Skin epidermis (tissue), 12 donors: ENCODE measurements at regions not wholly inside any gene's neighbourhood (a gene's known extent, or its start where the extent isn't known, plus 50 kb on each side); places are given as distances from the start of the nearest gene placed in this dataset.

ENCODE experiments used
- H3K27ac ChIP-seq, 21 experiments: fragments of 200-600 bp; sonication (generic) in 11 of 21; one replicate each; pipeline ENCODE4 v1.5.0; 2020; ENCODE audit warnings: mild to moderate bottlenecking in 3 of 21, inconsistent platforms in 2 of 21, moderate library complexity in 2 of 21
- H3K4me3 ChIP-seq, 7 experiments: fragments of 200-600 bp; sonication (generic) in 2 of 7; one replicate each; pipeline ENCODE4 v1.5.0; 2020; ENCODE audit warnings: inconsistent platforms in 2 of 7, mild to moderate bottlenecking in 2 of 7, moderate library complexity in 1 of 7

DNA sequence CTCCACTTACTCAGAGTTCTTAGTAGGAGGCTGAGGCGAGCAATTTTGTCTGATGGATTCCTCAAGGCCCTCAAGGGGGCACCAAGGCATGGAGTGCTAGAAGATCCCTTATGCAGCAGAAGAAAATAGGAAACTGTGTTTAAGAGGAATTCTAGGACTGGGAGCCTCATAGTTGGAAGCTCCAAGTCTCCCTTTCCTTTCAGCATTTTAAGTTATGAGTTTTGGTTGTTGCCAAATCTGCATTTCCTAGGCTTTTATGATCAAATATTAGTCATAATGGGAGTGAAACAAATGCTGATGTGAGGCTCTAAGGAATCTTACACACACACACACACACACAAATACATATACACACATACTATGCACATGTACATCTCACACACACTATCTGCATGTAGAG lies 714.0 kb downstream of the UTRN start:
- no peak overlapping the region for H3K27ac ChIP-seq
- no peak overlapping the region for H3K4me3 ChIP-seq

DNA sequence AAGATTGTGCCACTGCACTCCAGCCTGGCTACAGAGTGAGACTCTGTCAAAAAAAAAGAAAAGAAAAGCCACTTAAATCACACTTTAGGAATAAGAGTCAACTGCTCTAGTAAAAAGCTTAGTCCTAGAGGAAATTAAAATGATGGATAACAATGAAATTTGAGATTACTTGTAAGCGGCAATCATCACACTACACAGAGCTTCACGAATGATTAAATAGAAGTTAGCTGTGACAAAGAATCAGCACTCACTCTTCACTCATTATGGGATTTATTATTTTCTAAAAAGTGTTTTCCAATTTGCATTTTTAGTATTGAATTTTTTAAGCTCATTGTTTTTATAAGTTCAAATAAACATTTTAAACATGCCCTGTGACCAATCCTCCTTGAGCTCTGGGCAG lies 718.0 kb downstream of the UTRN start:
- Histone ChIP-seq H3K27ac (no peak overlapping the region), H3K4me3 (no peak overlapping the region)

DNA sequence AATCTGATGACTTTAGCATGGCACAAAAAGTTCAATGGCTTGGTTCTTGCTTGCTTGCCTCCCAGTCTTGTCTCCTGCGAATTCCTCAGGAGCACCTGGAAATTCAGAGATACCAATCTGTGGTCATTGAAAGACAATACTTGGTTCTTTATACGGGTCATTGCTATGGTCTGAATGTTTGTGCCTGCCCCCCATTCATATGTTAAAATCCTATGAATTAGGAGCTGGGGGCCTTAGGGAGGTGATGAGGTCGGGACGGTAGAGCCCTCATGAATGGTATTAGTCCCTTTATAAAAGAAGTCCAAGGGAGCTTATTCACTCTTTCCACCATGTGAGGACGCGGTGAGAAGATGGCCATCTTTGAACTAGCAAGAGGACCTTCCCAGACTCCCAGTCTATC lies 721.8 kb downstream of the UTRN start:
- H3K4me3 ChIP-seq: no peak overlapping the region
- no peak overlapping the region for H3K27ac ChIP-seq

DNA sequence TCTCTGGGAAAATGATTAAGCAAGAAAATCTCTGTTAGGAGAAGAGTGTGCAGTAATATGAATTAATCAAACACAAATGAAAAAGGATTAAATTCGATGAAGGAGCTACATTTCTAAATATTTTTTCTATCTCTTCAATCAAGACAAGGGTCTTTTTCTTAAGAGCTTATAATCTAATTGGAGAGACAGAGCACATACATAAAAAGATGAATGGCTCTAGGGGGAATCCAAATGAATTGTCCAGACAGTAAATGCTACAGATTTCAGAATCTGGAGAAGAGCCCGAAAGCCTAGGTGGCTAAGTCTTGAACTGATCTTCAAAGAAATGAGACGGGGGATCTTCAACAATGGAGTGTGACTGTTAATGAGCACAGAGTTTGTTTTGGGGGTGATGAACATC lies 723.6 kb downstream of the UTRN start:
- H3K27ac ChIP-seq: no peak overlapping the region
- no peak overlapping the region for H3K4me3 ChIP-seq

DNA sequence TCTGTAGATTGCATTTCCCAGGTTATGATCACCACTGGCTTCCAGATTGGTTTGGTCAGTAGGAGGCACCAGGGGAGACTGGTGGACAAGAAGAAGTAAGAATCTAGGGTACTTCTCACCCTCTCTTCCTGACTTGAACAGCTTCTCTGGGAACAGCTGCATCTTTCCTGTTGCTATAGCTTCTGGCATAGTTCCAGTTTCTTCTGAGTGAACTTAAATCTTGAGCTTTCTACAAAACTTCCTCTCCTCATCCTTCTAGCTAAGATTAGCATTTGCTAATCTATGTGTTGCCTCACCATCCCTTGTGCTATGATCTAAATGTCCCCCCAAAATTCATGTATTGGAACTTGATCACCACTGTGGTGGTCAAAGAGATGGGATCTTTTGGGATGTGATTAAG lies 724.6 kb downstream of the UTRN start:
- Histone ChIP-seq H3K27ac (no peak overlapping the region), H3K4me3 (no peak overlapping the region)

DNA sequence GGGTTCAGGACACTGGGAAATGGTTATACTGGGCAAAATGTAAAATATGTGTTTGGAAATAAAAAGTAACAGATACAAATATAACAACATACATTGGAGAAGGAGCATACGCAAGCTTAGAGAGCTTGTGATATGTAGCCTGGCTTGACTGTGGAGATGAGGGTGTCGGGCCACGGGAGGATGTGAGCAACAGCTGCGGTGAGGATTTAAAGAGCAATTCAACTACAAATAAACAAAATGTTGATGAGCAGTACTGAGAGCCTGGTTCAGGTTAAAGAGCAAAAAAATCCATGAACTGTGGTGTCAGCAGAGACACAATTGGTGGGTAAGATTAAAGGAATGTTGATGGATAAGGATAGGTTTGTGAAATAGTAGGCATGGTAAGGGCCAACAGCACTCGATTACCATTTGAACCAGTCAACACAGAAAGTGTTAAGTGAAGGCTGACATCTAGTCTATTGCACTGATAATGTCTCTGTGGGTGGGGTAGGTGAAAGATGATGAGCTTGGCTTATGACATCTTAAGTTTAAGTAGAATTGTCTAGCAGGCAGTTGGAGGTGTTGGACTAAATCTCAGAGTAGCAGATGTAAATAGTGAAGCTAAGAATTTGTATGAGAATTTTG lies 723.2 kb downstream of the EPM2A start:
- no peak overlapping the region for H3K4me3 ChIP-seq
- no peak overlapping the region for H3K27ac ChIP-seq

DNA sequence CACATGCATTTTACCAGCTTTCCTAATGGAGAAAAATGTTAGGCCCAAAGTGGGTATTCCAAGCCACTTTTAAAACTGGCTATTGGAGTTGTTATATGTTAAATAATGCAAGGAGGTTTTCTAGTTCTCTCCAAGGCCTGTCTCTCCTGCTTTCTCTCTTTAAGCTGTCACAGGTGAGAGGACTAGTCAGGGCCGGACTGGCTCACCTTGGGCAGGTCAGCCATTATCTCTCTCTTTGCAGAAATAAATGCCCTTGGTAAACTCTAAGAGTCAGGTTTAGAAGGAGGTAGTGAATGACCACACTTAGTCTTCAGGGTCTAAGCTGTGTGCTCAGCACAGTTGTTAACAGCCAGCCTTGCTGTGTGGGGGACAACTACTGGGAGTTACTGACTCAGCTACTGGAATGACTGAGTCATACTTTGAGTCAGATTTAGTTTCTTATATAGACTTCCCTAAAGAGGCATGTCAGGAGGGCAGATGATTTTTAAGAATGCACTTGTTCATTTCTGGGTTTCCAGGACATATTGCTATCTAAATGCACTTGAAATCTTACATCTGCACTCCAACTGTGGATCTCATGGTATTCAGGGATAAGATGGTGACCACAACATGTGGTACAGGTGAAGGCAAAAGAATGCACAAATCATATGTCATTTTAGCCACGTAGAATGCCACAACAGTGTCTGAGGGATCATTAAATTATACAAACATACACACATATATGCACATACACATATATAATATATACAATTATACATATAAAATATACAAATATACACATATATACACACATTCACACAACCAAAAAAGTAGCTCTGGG lies 719.4 kb downstream of the EPM2A start:
- peak overlapping the region in 1 of 21 experiments; percentile 35 for H3K27ac ChIP-seq
- no peak overlapping the region for H3K4me3 ChIP-seq

DNA sequence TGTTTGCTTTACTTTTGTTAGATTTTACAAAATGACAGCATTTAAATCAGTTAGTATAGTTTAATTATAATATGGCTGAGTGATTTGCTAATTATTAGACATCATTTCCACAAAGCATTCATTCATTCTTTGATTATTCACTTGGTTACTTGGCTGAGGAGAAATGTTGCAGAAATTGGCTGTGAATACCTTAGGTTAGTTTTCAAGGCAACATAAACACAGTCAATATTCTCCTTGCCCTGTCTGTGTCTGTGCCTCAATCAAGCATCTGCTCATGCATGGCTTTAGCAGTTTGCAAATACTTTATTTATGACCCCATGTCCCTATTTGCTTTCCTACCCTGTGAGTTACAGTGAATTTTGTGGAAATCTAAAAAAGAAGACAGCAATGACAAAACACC lies 718.3 kb downstream of the EPM2A start:
- H3K4me3 ChIP-seq: no peak overlapping the region
- H3K27ac ChIP-seq: no peak overlapping the region

DNA sequence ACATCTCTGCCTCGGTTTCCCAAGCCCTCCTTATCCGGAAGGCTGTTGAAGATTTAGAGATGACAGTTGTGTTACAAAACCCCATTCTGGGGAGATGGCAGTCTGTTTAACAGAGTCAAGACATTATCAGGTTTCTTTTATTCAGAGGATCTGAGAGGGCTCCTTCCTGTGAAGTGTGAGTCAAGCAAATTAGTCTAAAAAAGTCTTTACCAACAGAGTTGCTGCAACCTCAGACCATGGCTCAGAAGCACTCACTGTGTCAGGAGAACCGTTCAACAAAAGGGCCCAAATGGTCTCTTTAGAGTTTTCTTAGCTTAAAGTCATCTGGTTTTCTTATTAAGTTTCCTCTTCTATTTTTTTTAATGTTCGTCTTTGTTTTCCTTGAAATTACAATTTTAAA lies 717.8 kb downstream of the EPM2A start:
- H3K4me3 ChIP-seq: no peak overlapping the region
- H3K27ac ChIP-seq: no peak overlapping the region

DNA sequence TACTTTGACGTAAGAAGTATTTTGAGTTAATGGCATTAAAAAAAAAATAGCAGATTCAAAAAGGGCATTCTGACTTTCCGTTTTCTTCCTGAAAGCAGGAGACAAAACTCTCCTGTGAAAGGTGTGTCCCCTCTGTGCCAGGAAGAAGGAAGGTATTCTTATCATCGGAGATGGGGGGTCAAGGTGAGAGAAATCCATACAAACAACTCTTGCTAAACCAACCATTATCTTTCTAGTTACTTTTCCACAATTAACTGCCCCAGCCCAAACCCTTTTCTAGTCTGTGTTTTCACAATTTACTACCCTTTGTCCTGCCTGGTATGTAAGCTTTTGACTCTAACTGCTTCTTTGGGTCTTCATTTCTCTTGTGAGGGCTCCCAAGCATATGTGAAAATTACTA lies 717.3 kb downstream of the EPM2A start:
- Histone ChIP-seq H3K4me3 (no peak overlapping the region), H3K27ac (no peak overlapping the region)

DNA sequence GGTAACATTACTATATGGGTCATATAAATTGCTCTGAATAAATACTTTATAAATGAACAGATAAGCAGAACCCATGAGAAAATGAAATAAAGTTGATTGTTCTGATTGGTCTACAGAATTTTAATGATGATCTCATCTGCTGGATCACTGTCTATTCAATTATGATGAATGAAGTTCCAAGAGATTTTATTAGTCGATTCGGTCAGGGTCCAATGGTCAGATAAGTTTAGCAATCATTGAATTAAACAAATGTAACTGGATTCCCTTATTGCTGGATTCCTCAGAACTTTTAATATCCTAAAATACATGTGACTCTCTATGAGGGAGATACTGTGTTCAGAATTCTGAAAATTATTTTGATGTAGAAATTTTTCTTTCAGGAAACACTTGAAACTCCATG lies 715.2 kb downstream of the EPM2A start:
- Histone ChIP-seq H3K4me3 (no peak overlapping the region), H3K27ac (no peak overlapping the region)

DNA sequence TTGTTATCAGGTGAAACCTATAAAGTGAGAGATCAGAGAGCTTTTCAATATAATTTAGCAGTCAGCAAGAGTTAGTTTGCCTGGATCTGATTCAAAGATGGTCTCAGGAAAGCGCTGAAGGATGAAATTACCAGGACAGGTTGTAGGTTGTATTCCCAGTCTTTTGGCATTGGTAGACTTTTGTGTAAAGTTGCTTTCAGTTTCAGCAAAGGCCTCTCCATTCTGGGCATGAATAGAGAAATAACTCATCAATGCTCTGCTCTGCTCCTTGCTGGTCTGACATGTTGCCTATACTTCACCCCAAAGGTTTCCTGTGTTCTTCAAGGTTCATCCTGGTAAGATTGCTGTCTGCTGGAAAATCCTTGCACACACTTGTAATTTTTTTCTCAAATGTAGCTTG lies 714.8 kb downstream of the EPM2A start:
- no peak overlapping the region for H3K4me3 ChIP-seq
- H3K27ac ChIP-seq: no peak overlapping the region

DNA sequence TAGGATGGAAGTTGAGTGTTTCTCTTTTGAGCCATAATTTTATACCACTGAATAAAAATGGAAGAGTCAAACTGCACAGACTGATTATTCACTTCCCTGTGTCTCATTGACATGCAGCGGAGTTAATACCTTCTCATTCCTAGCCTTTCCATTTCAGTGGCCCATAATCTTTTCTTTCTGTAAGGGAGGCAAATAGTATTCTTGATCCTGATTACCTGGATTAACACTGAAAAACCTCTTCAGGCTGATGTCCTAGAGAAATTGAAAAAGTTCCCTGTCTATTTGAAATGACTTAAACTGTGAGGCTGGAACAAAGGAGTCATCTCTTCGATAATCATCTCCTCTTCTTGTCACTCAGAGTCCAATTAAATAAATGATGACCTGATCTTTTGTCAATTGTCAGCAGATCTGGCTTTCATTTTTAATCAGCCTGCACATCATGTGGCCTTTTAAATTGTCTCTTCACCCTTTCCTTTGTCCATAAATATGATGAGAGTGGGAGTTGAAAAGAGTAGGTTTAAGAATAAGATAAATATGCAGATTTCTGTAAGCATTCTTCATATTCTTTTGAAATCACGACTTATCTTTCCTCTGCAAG lies 713.0 kb downstream of the EPM2A start:
- Histone ChIP-seq H3K27ac (no peak overlapping the region), H3K4me3 (no peak overlapping the region)

DNA sequence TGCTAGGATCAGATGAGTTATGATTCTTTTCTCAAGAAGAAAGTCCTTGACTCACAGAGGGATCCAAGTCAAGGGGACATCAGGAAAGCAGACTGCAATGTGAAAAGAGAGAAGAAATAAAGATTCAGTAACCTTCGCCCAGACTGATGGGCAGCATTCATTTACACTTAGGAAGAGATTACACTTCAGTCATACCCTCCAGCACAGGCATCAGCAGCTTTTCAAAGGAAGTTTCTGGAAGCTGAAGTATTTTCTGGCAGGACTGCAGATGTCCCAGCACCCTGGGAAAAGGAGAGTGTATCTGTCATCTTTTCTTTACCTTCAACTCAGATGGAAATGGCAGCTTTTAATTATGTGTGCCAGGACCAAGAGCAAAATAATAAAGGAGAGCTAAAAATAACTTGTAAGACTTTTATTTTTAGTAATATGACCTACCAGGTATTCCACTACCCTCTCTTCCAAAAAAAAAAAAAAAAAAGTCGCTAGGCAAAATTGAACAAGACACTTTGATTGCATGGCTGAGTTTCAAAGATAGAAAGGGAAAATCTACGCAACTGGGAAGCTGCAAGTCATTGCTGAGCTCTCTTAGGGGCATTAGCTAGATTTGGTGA lies 712.1 kb downstream of the EPM2A start:
- H3K4me3 ChIP-seq: no peak overlapping the region
- H3K27ac ChIP-seq: no peak overlapping the region

DNA sequence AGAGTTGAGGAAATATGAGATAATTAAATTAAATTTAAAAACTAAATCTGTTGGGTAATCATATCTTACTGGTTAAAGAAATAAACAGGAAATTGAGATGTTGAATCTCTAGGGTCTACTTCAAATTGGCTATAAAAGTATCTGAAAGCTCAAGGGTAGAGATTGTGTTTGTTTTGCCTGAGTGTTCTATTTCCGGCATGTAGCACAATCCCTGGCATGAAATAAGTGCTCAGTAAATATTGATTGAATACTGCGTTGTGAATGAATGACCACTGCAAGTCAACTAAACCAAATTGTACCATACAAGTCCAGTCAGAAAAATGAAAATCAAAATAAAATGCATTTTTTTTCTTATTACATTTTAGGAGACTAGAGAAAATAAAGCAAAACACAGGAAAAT lies 709.8 kb downstream of the EPM2A start:
- H3K27ac ChIP-seq: no peak overlapping the region

DNA sequence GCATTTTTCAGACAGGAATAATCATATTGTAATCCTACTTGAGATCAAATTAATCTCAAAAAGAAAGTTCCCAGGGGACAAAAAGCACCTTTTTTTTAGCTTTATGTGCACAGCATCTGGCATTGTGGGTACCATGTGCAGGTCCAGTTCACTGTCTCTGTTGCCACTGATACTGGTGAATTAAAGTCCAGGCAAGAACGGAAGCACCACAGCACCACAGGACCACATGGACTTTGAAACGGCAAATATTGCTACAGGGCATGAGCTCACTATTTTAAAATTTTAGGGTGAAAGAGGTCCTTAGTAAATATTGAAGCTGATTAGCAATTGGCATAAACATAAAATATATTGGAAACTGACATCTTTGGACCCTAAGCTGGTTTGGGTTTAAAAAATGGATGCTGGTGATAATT lies 709.0 kb downstream of the EPM2A start:
- H3K27ac ChIP-seq: no peak overlapping the region
- no peak overlapping the region for H3K4me3 ChIP-seq

More for the DNA sequence above, 709.8 kb downstream of the EPM2A start:
- H3K4me3 ChIP-seq: no peak overlapping the region

DNA sequence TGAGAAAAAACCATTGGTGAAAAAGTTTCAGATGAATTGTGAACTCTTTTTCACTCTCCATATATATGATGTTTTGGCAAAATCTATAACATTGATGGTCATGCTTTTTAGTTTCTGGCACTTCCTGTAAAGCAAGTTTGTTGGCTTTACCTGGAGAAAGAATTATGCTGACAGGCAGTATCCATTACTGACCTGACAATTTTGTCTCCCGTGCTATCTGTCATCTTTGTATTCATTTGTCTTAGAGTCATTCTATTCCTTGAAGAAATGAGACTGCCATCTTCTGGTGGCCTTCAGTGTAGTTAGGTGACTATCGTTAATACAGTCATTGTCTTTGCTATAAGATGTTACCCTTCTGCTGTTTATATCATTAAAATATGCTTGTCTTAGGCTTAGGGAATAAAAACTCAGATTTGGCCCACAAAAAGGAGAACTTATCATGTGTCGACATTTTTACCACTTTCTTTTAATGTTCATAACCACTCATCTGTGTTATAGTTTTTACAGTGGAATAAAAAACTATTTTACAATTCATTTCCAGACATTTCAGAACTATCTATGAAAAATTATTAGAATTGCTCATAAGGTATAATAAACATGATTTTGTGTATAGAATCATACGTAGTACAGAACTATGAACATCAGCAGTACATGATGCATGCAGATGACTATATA lies 707.0 kb downstream of the EPM2A start:
- H3K4me3 ChIP-seq: no peak overlapping the region
- H3K27ac ChIP-seq: no peak overlapping the region

DNA sequence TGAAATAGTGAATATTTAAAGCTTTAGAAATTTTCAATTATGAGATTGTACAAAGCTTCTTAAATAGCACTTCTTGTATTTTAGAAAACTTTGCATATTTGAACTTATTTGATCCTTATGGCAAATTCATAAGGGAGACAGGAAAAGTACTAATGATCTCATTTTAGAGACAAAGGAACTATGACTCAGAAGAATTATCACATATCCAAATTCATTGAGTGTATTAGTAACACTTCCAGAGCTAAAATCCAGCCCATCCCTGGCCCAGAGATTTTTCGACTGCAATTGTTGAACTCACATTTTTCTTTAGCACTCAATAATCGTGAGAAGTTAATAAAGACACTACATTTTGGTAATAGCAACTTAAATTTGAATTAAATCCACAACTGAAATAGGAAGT lies 704.3 kb downstream of the EPM2A start:
- no peak overlapping the region for H3K4me3 ChIP-seq
- H3K27ac ChIP-seq: no peak overlapping the region

DNA sequence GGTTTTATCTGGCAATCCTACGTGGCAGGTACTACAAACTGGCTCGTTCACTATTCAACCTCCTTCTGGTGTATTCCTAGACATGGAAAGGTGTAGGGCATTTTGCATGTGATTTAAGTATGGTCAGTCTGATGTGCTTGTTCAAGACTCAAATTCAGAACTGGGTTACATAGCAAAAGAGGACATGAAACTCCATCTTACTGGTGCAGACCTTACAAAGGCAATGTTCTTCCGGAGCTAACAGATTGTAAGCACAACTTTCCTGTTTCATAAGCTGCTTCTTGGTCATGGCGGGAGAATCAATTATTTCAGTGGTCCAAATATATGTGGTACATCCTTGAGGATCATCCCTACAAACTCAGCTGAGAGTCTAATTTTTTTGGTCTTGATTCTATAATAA lies 703.4 kb downstream of the EPM2A start:
- Histone ChIP-seq H3K4me3 (no peak overlapping the region), H3K27ac (no peak overlapping the region)

DNA sequence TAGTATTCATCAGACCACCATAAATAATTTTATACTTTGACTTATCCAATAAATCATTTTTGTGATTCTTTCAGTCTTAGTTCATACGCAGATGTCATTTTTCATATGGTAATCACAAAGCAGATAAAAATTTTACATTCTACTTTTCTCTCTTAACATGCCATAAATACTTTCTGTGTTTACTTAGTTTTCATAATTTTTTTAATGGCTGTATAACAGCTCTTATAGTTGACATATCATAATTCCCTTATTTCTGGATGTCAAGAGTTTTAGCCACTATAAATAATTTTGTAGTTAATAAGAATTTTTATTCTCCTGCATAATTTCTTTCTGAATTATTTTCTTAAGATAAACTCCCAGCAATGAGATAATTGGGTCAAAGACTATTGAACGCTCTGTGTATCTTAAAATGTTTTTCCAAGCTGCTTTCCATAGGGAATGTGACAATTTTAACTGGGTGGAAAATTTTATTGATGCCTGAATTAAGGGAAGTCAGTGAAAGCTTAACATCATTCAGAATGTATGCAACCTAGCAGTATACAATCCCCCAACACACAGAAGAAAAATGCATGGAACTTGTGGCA lies 702.7 kb downstream of the EPM2A start:
- H3K27ac ChIP-seq: no peak overlapping the region
- no peak overlapping the region for H3K4me3 ChIP-seq
